ENCODE measurements at regions not wholly inside any gene's neighbourhood (a gene's known extent, or its start where the extent isn't known, plus 50 kb on each side); places are given as distances from the start of the nearest gene placed in this dataset.

GRCh38 chr3:99429502-99429901 lies 208.9 kb upstream of the COL8A1 start (continued):
- TF ChIP-seq CUX1 (IDR thresholded peaks at IDR 0.05; ENCODE audit: insufficient replicate concordance, low read depth, low read length) (no peak), PAX5 (IDR thresholded peaks at IDR 0.05; ENCODE audit: borderline replicate concordance, low read depth, low read length) (0 out of 2 replicates have a peak, but pooled peaks have one; percentile 27), SUPT20H (IDR thresholded peaks at IDR 0.05; ENCODE audit: borderline replicate concordance, control insufficient read depth, low read depth, low read length) (no peak), SPI1 (IDR thresholded peaks at IDR 0.05; ENCODE audit: borderline replicate concordance, insufficient read depth, low read depth, low read length) (no peak), MTA2 (IDR thresholded peaks at IDR 0.05; ENCODE audit: low read depth) (0 out of 2 replicates have a peak, but pooled peaks have one; percentile 12), EGR1 (IDR thresholded peaks at IDR 0.05; ENCODE audit: borderline replicate concordance in 1 of 2, low read depth in 2 of 2, low read length in 2 of 2) (no peak), TCF7 (IDR thresholded peaks at IDR 0.05; ENCODE audit: borderline replicate concordance) (peak; percentile 54; the same call in 1 of the 2 replicates), RUNX3 (IDR thresholded peaks at IDR 0.05; ENCODE audit: low read length) (peak; percentile 41; the same call in 1 of the 2 replicates), IKZF2 (IDR thresholded peaks at IDR 0.05) (peak in 1 of 2 experiments; percentile 24; a peak in 1 of 4 replicates)
